Colonic mucosa (tissue), 4 donors: ENCODE measurements at regions not wholly inside any gene's neighbourhood (a gene's known extent, or its start where the extent isn't known, plus 50 kb on each side); places are given as distances from the start of the nearest gene placed in this dataset.

Experiments
- DNase-seq: peaks from one replicate; pipeline ENCODE4 v3.0.0-alpha.2; 2020
- H3K27ac ChIP-seq: fragments of 200-600 bp; one replicate; pipeline ENCODE4 v1.8.0; 2021
- H3K27me3 ChIP-seq: fragments of 200-600 bp; one replicate; pipeline ENCODE4 v1.8.0; 2021
- H3K36me3 ChIP-seq: fragments of 200-600 bp; one replicate; pipeline ENCODE4 v1.8.0; 2021
- H3K4me1 ChIP-seq: fragments of 200-600 bp; one replicate; pipeline ENCODE4 v1.8.0; 2021; ENCODE audit warnings: mild to moderate bottlenecking
- H3K4me3 ChIP-seq: fragments of 200-600 bp; one replicate; pipeline ENCODE4 v1.8.0; 2021
- H3K9ac ChIP-seq, 2 donors: one replicate each; pipeline ENCODE4 v1.7.0; 2013; ENCODE audit warnings: control low read depth in 2 of 2, low read depth in 2 of 2, low read length in 2 of 2
- H3K9me3 ChIP-seq: fragments of 200-600 bp; one replicate; pipeline ENCODE4 v1.8.0; 2021
- intact Hi-C: fragments of 100-400 bp; cut with DNase I; formaldehyde crosslinking; loops from one replicate; pipeline ENCODE4 v1.14.1; 2022
- TF ChIP-seq, protein P1 (sequence below): fragments of 200-600 bp; IDR thresholded peaks from one replicate; pipeline ENCODE4 v1.8.0; 2022; ENCODE audit warnings: antibody characterized with exemption, mild to moderate bottlenecking
- donor health status: healthy.
- donor health status: DM: no; HTN: no; CAD: no.
- donor health status: DM: no; HTN: no; CAD: no.

DNA sequence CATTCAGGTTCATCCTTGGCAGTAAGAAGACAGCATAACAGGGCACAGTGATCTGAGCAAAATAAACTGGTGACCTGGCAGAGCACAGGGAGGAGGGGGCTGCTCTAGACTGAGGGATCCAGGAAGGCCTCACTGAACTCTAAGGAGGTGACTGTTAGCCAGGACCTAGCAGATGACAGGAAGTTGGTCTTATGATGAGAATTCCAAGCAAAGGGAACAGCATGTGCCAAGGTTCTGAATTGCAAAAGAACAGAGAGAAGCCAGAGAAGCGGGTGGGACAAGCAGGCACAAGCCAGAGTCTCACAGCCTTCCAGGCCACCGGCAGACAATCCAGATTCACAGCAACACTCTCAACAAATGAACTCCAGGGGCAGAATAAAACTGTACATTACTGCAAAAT is 152.7 kb upstream of the PTPRM start:
- H3K4me1 ChIP-seq: no peaks in the 10 kb centered on the region
- intact Hi-C loops: no loop called here
- H3K9me3 ChIP-seq: no peaks in the 10 kb centered on the region
- no peak overlapping the region for H3K27ac ChIP-seq
- H3K9ac ChIP-seq: no peak overlapping the region
- no peak overlapping the region for H3K4me3 ChIP-seq
- H3K27me3 ChIP-seq: no peaks in the 10 kb centered on the region
- no peak for DNase-seq
- TF ChIP-seq, protein P1, sequence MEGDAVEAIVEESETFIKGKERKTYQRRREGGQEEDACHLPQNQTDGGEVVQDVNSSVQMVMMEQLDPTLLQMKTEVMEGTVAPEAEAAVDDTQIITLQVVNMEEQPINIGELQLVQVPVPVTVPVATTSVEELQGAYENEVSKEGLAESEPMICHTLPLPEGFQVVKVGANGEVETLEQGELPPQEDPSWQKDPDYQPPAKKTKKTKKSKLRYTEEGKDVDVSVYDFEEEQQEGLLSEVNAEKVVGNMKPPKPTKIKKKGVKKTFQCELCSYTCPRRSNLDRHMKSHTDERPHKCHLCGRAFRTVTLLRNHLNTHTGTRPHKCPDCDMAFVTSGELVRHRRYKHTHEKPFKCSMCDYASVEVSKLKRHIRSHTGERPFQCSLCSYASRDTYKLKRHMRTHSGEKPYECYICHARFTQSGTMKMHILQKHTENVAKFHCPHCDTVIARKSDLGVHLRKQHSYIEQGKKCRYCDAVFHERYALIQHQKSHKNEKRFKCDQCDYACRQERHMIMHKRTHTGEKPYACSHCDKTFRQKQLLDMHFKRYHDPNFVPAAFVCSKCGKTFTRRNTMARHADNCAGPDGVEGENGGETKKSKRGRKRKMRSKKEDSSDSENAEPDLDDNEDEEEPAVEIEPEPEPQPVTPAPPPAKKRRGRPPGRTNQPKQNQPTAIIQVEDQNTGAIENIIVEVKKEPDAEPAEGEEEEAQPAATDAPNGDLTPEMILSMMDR: no peak
- no peaks in the 10 kb centered on the region for H3K36me3 ChIP-seq

DNA sequence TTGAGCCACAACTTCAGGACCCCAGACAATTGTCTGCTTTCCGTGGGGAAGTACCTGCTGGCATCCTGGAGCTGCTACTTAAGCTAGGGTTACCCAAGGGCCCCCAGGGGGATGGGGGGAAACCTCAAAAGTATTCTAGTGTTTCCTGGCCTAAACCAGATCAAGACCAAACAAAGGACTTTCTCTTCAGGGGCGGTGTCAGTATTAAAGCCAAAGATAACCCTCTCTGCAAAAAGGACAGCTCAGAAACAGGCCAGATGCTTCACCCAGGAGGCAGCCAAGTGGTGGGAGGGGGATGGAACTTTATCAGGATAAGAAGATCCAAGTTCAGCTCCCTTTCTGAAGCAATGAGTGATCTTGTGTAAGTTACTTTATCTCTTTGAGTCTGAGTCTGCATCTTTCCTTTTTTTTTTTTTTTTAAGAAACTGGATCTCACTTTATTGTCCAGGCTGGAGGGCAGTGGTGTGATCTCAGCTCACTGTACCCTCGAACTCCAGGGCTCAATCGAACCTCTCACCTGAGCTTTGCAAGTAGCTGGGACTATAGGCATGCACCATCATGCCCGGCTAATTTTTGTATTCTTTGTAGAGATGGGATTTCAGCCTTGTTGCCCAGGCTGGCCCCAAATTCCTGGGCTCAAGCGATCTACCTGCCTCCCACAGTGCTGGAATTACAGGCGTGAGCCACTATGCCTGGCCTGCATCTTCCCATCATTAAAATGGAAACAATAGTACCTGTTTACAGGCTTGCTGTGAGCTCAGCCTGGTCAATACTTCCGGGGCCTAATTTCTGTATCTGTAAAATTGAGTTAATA is 151.8 kb upstream of the PTPRM start:
- intact Hi-C loops: no loop called here
- Histone ChIP-seq H3K9me3 (no peaks in the 10 kb centered on the region), H3K9ac (no peak overlapping the region), H3K27ac (no peak overlapping the region), H3K4me3 (no peak overlapping the region), H3K4me1 (no peaks in the 10 kb centered on the region), H3K36me3 (no peaks in the 10 kb centered on the region), H3K27me3 (no peaks in the 10 kb centered on the region)
- TF ChIP-seq, protein P1: no peak
- DNase-seq: no peak

DNA sequence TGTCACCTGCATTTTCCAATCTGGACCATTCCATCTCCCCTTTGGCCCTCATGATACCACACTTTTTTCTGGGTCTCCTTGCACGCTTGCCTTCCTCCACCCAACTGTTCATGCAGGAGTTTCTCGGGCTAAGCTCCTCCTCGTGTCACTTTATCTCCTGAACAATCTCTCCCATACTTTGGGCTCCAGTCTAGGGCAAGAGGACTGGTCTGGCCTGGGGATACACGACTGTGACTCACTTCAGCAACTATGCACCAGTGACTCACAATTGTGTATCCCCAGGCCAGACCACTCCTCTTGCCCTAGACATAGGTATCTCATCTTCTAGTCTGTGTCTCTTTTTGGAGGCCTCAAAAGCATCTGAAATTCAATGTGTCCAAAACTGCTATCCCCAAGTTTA is 149.4 kb upstream of the PTPRM start:
- Histone ChIP-seq H3K36me3 (no peaks in the 10 kb centered on the region), H3K4me3 (no peak overlapping the region), H3K27ac (no peak overlapping the region), H3K9ac (no peak overlapping the region), H3K27me3 (no peaks in the 10 kb centered on the region), H3K4me1 (no peaks in the 10 kb centered on the region), H3K9me3 (no peaks in the 10 kb centered on the region)
- no peak for DNase-seq
- intact Hi-C loops: no loop called here
- TF ChIP-seq, protein P1: no peak

DNA sequence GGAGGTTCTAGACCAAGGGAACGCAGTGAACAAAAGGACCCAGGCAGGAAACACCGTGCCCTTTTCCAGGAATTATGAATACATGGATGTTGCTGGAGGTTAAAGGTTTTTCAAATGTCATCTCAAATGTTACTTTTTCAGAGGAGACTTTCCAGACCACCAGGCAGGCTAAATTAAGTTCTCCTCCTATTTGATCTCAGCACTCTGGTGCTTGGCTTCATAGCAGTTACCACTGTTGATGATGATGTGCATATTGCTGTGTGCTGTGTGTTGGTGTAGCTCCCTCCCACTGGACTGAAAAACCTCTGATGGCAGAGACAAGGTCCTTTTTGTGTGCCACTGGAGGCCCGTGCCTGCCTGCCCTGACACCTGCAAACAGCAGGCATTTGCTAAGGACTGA is 137.3 kb upstream of the PTPRM start:
- Histone ChIP-seq H3K27ac (no peak overlapping the region), H3K4me1 (no peaks in the 10 kb centered on the region), H3K9ac (no peak overlapping the region), H3K4me3 (no peak overlapping the region), H3K27me3 (no peaks in the 10 kb centered on the region), H3K9me3 (no peaks in the 10 kb centered on the region), H3K36me3 (no peaks in the 10 kb centered on the region)
- no peak for DNase-seq
- intact Hi-C loops: no loop called here
- TF ChIP-seq, protein P1: no peak

DNA sequence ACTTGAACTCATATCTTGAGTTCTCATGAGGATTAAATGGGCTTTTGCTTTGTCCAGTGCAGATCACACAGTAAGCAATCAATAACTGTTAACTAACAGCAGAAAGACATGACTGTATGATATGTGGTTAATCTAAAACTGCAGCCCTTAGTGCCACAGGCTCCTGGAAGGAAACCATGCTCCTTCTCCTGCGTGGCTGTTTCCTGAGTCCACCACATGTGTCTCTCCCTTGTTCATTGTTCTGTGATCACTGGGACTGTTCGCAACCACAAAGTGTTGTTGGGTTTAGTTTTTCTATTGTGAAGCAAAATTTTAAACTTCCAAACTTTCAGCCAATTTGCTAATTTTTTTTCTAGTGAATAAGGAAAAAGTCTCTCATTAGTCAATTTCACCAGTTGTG is 130.9 kb upstream of the PTPRM start:
- Histone ChIP-seq H3K4me3 (no peak overlapping the region), H3K9me3 (no peaks in the 10 kb centered on the region), H3K36me3 (no peaks in the 10 kb centered on the region), H3K27ac (no peak overlapping the region), H3K4me1 (no peaks in the 10 kb centered on the region), H3K9ac (no peak overlapping the region), H3K27me3 (no peaks in the 10 kb centered on the region)
- no peak for DNase-seq
- TF ChIP-seq, protein P1: no peak
- intact Hi-C loops: no loop called here
